COR-L47 (cell line): ENCODE measurements at regions not wholly inside any gene's neighbourhood (a gene's known extent, or its start where the extent isn't known, plus 50 kb on each side); places are given as distances from the start of the nearest gene placed in this dataset.

Experiments used
- DNase-seq: peaks from one replicate; lab custom pipeline; 2025; lab: John Stamatoyannopoulos, UW

DNA sequence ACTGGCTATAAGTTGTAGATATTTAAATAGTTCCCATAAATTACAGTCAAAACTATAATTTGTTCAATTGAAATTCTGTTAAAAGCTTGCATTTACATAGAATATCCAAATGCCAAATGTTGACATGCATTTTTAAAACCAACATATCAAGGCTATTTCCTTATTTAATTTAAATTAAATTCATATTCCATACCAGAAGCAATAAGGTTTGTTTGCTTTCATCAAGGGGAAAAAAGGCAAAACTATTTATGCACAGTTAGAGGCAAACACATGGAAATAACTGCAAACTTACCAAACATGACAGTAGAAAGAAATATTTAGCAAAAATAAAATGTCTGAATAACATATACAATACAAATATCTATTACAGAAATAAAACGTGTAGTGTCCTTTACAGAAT lies 1581.2 kb upstream of the TENM4 start:
- DNase-seq: no peak

DNA sequence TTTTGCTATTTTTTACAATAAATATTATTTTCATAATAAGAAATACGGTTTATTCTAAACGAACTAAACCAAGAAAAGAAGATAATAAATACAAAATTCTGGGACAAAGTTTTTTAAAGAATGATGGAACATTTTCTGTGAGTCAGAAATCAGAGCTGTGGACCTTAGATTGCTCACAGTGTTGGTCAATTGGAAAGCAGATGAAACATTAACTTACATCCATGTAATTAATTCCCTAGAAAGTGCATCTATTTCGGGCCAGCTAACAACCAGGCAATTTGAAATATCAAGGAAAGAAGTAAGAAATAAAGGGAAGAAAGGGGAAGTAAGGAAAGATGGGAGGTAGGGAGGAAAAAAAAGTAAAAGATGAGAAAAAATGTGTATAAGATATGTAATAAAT lies 1569.8 kb upstream of the TENM4 start:
- no peak for DNase-seq

DNA sequence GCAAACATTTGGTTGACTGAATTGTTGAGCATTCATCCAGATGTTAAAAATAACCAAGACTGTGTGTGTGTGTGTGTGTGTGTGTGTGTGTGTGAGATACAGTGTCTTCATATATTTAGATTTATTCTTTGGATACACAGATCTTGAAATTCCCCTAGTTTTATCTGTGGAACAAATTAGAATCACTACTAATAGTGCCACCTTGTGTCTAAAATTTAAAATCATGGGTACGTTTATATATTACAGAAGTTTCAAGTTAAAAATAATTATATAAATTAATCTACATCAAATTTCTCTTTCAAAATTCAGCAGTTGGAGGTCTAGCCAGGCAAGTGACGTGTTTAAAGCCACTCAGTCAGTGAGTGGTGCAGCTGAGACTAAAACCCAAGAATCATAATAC lies 1566.2 kb upstream of the TENM4 start:
- no peak for DNase-seq

DNA sequence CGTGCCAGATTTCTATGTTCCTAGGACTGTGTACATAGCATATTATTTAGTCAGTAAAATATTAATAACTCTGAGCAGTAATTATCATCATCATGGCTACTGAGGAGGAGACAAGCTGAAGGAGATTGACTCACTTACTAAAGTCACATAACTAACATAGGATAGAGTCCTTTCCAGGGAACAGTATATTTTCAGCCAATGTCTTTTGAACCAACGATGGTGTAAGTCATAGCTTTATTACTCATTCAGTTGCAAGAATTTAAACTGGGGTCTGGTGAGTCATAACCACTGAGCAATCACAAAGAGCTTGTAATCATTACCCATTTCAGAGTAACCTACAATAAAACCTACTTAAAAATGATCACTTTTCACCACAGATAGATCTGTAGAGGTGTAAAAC lies 1564.8 kb upstream of the TENM4 start:
- DNase-seq: no peak

DNA sequence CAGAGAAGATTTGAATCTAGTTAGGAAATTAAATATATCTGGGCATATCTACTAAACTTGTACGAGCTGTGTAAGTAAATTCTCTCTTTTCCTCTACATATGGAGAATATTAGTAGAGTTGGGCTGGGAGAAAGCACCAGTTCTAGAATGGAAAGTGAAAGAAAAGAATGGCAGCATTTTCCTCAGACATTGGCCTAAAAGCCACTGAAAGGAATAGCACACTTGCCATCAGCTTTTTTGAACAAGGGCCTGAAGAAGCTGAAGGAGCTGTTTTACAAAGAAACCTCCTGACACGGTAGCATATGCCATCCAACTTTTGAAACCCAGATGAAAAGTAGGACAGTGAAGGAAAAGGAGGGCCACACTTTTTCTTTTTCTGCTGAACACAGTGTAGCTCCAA lies 1563.7 kb upstream of the TENM4 start:
- DNase-seq: no peak

DNA sequence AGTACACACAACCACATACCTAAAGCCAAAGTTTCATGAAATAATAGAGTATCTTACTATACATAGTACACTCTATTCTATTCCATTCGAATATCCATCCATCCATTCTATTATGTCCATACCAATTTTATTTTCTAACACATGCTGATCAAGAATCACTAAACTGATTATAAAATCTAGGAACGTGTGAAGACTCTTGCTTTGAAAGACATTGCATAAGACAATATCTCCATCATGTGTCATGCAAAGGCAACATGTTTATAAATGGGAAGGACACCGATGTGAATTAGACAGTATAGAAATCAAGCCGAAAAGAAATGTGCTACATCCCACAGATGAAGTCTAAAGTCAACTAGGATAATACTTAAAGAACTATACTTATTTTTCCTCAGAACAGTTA lies 1561.5 kb upstream of the TENM4 start:
- no peak for DNase-seq

GRCh38 chr11:81000735-81001134 lies 1559.9 kb upstream of the TENM4 start:
- DNase-seq: no peak

GRCh38 chr11:81000334-81000733 lies 1559.5 kb upstream of the TENM4 start:
- DNase-seq: no peak

DNA sequence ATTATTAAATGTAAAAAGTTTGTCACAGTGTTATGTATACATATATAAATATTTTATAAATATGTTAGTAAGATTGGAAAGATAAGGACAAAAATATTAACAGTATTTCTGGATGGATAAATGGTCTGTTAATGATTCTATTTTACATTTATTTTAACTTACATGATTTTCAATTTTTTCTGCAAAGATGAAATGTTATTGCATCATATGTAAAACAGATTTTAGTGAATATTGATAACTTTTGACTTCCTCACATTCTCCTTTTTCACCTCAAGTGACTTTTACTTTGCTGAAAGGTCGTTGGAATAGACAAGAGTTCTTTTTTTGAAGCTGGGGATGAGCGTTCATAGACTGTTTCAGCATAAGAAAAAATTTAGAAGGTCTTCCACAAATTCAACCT lies 1554.7 kb upstream of the TENM4 start:
- no peak for DNase-seq

- no peak for DNase-seq
Measured at GRCh38 chr11:80993536-80993935, 1552.7 kb upstream of the TENM4 start.

DNA sequence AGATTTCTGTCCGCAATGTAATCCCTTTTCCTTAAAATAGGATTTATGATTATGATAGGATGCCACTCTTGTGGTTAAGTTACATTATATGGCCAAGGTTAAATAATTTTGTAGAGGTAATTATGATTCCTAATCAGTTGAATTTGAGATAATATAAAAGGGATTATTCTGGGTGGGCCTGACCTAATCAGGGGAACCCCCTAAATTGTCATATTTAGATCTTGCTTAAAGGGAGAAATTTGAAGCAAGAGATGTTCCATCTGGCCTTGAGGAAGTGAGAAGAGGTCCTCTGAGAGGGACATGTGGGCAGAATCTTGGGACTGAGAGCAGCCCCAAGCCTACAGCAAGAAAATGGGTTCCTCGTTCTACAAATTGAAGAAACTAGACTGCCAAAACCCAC lies 1550.1 kb upstream of the TENM4 start:
- DNase-seq: no peak

DNA sequence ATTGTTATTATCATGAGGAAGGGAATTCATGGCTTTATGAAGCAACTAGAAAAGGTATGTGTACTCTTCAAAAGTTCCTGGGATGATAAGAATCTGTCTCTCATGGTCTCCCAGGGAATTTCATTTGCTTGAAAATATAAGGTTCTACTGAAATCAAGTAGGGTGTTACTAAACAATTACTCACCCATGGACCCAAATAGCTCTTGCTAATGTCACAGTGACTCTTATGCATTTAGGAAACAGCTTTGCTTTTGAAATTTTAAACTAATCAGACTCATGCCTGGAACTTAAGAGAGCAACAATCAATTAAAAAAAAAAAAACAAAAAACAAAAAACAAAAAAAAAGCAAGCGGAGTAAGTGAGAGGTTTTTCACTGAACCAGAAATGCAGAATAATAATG lies 1546.3 kb upstream of the TENM4 start:
- DNase-seq: no peak

DNA sequence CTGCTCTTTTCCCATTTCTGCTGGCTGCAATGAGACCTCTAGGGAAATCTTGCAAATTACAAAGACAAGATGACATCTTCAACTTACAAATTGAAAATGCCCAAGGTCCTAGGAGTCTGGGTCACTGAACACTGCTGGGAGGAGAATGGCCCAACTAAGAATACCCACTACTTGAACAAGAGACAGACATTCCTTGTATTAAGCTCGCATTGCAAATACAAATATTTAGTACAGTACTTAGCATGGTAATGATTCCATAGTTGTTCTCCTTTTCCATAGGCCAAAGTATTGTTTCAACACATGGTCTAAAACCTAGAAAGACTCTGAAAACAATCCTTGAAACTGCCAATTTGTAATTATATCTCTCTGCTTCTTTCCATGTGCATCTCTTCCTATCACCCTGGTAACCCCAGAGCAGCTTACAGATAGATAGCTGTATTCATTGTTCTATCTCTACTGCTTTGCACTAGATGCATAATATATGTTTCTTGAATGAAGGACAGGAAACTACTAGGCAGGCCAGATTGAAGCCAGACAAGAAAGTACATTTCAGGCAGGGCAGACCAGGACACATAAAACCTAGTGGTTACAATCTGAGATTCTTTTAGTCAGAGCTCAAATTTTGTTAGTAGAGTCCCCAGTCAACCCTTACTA lies 1545.7 kb upstream of the TENM4 start:
- no peak for DNase-seq

DNA sequence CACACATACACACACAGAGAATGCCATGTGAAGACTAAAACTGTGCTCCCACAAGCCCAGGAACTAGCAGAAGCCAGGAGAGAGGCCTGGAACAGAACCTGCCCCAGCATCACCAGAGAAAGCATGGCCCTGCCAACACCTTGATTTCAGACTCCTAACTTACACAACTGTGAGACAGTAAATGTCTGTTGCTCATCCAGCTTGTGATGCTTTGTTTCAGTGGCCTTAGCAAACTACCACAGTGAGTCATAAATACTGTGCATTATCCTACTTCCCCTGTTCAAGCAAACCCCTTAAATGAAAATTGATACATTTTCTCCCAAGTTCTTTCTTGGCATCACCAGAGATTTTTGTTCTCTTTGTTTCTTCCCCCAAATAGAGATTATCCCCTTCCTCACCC lies 1539.4 kb upstream of the TENM4 start:
- DNase-seq: no peak

- DNase-seq: no peak
Measured at GRCh38 chr11:80973786-80974185, 1533.0 kb upstream of the TENM4 start.

- no peak for DNase-seq
Measured at GRCh38 chr11:80970037-80970436, 1529.2 kb upstream of the TENM4 start.

DNA sequence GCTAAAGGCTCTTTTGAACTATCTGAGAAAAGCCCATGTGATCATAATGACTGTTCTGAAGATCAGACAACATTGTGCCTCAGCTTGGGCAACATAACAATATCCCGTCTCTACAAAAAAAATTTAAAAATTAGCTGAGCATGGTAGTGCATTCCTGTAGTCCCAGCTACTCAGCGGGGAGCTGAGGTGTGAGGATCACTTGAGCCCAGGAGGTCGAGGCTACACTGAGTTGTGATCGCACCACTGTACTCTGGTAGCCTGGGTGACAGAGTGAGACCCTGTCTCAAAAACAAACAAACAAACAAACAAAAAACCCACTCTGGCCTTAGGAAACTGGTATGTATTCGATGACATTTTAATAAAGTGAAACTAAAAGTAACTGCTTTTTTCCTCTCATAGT lies 1526.8 kb upstream of the TENM4 start:
- no peak for DNase-seq

DNA sequence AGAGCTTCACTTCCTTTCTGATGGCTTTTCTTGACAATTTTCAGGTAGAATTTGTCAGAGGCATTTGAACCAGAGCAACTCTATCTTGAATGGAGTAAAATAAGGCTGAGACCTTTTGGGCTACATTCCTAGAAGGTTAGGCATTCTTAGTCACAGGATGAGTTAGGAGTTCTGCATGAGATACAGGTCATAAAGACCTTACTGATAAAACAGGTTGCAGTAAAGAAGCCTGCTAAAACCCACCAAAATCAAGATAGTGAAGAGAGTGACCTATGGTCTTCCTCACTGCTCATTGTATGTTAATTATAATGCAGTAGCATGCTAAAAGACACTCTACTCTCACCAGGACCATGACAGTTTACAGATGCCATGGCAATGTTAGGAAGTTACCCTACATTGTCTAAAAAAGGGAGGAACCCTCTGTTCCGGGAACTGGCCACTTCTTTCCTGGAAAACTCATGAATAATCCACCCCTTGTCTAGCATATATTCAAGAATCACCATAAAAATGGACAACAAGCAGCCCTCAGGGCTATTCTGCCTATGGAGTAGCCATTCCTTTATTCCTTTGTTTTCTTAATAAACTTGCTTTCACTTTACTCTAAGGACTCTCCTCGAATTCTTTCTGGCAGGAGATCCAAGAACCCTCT lies 1519.7 kb upstream of the TENM4 start:
- DNase-seq: no peak

DNA sequence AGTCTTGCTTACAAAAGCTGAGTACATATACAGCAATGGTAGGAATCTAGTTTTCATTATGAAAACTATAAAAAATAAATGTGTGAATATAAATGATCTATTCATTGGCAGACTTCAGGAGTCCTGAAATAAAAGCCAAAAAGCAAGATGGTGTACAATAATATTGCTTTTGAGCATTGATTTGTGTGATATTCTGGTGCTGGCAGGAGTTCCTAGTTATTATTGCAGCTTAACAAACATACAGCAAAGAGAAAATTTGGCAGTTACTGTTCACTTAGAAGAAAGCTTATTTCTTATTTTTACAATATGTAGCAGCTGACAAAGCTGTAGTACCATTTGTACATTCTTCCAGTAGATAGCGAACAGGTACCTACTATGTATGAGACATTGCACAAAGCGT lies 1518.9 kb upstream of the TENM4 start:
- no peak for DNase-seq

DNA sequence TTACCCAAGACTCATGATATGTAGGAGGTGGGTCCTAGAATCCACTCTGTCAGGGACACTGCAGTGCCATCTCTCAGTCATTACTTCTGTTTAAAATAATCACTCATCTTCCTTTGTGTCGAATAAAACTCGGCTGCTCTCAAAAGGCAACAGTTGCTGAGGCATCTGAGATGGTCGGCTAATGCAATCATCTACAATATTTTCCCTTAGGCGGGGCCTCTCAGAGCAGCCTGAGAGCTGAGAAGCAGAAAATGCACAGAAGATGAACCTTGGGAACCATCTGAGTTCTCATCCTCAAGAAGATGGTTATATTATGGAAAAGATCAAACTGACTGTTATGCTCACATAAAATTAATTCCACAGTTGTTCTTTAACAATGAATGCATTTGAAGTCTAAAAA lies 1518.2 kb upstream of the TENM4 start:
- no peak for DNase-seq

GRCh38 chr11:80958361-80958760 lies 1517.5 kb upstream of the TENM4 start:
- DNase-seq: no peak

- DNase-seq: no peak
Measured at GRCh38 chr11:80955588-80955987, 1514.8 kb upstream of the TENM4 start.

GRCh38 chr11:80948781-80949180 lies 1508.0 kb upstream of the TENM4 start:
- DNase-seq: no peak

- no peak for DNase-seq
Measured at GRCh38 chr11:80944758-80945157, 1503.9 kb upstream of the TENM4 start.
